Activated T-helper 17 cell treated with anti-CD3 and anti-CD28 coated beads, Interleukin-2, amount 50 U/mL, for 72 hours (primary cell): ENCODE measurements at regions not wholly inside any gene's neighbourhood (a gene's known extent, or its start where the extent isn't known, plus 50 kb on each side); places are given as distances from the start of the nearest gene placed in this dataset.

Source experiments
- ATAC-seq: fragments of 150-1000 bp; cut with Tn5 transposase; replicated peaks from 2 replicates; pipeline ENCODE4 v1.10.0; 2021; ENCODE audit warnings: mild to moderate bottlenecking, moderate library complexity
- H3K27ac Mint-ChIP-seq: one replicate; pipeline ENCODE4 v1.8.0; 2022; ENCODE audit warnings: mixed read lengths
- H3K27me3 Mint-ChIP-seq: one replicate; pipeline ENCODE4 v1.8.0; 2022; ENCODE audit warnings: mixed read lengths
- H3K36me3 Mint-ChIP-seq: one replicate; pipeline ENCODE4 v1.8.0; 2022; ENCODE audit warnings: low read depth, mild to moderate bottlenecking, mixed read lengths
- H3K4me1 Mint-ChIP-seq: one replicate; pipeline ENCODE4 v1.8.0; 2022; ENCODE audit warnings: mixed read lengths
- H3K4me3 Mint-ChIP-seq: one replicate; pipeline ENCODE4 v1.8.0; 2022; ENCODE audit warnings: mild to moderate bottlenecking, mixed read lengths
- H3K9me3 Mint-ChIP-seq: one replicate; pipeline ENCODE4 v1.8.0; 2022; ENCODE audit warnings: mixed read lengths

GRCh38 chr4:15362541-15362940 is 65.3 kb upstream of the C1QTNF7 start:
- H3K4me3 Mint-ChIP-seq, result no peak overlapping the region
- no peak overlapping the region for H3K27ac Mint-ChIP-seq
- H3K36me3 Mint-ChIP-seq, result no peaks in the 10 kb centered on the region
- no peaks in the 10 kb centered on the region for H3K4me1 Mint-ChIP-seq
- H3K27me3 Mint-ChIP-seq, result no peaks in the 10 kb centered on the region
- no peaks in the 10 kb centered on the region for H3K9me3 Mint-ChIP-seq
- no peak for ATAC-seq

- ATAC-seq, result no peak
- Mint-ChIP-seq H3K9me3 (no peaks in the 10 kb centered on the region), H3K27me3 (no peaks in the 10 kb centered on the region), H3K36me3 (no peaks in the 10 kb centered on the region), H3K4me1 (no peaks in the 10 kb centered on the region), H3K4me3 (no peak overlapping the region), H3K27ac (no peak overlapping the region)
These were observed 63.6 kb upstream of the C1QTNF7 start for GRCh38 chr4:15364183-15364582.

GRCh38 chr4:15365641-15366040 is 62.2 kb upstream of the C1QTNF7 start:
- Mint-ChIP-seq H3K27me3 (no peaks in the 10 kb centered on the region), H3K36me3 (no peaks in the 10 kb centered on the region), H3K27ac (no peak overlapping the region), H3K9me3 (no peaks in the 10 kb centered on the region), H3K4me1 (no peaks in the 10 kb centered on the region), H3K4me3 (no peak overlapping the region)
- no peak for ATAC-seq

GRCh38 chr4:15366721-15367120 is 61.1 kb upstream of the C1QTNF7 start:
- Mint-ChIP-seq H3K4me3 (no peak overlapping the region), H3K9me3 (no peaks in the 10 kb centered on the region), H3K36me3 (no peaks in the 10 kb centered on the region), H3K27me3 (no peaks in the 10 kb centered on the region), H3K4me1 (no peaks in the 10 kb centered on the region), H3K27ac (no peak overlapping the region)
- no peak for ATAC-seq

GRCh38 chr4:15368856-15369255 is 59.0 kb upstream of the C1QTNF7 start:
- no peak overlapping the region for H3K4me3 Mint-ChIP-seq
- no peaks in the 10 kb centered on the region for H3K9me3 Mint-ChIP-seq
- no peaks in the 10 kb centered on the region for H3K27me3 Mint-ChIP-seq
- no peaks in the 10 kb centered on the region for H3K4me1 Mint-ChIP-seq
- peak; percentile 62 for ATAC-seq
- H3K27ac Mint-ChIP-seq, result no peak overlapping the region
- no peaks in the 10 kb centered on the region for H3K36me3 Mint-ChIP-seq

- Mint-ChIP-seq H3K4me3 (no peak overlapping the region), H3K9me3 (no peaks in the 10 kb centered on the region), H3K4me1 (no peaks in the 10 kb centered on the region), H3K27me3 (no peaks in the 10 kb centered on the region), H3K27ac (no peak overlapping the region), H3K36me3 (no peaks in the 10 kb centered on the region)
- no peak for ATAC-seq
These were observed 57.5 kb upstream of the C1QTNF7 start for GRCh38 chr4:15370296-15370695.

GRCh38 chr4:15373363-15373762 is 54.5 kb upstream of the C1QTNF7 start:
- Mint-ChIP-seq H3K4me3 (no peak overlapping the region), H3K36me3 (no peaks in the 10 kb centered on the region), H3K27ac (no peak overlapping the region), H3K9me3 (no peaks in the 10 kb centered on the region), H3K4me1 (peaks cover 4% of the 10 kb centered on the region), H3K27me3 (no peaks in the 10 kb centered on the region)
- ATAC-seq, result peak; percentile 70

GRCh38 chr4:15374656-15375055 is 53.2 kb upstream of the C1QTNF7 start:
- H3K27me3 Mint-ChIP-seq, result no peaks in the 10 kb centered on the region
- H3K36me3 Mint-ChIP-seq, result no peaks in the 10 kb centered on the region
- no peak overlapping the region for H3K27ac Mint-ChIP-seq
- no peak overlapping the region for H3K4me3 Mint-ChIP-seq
- ATAC-seq, result no peak
- peaks cover 4% of the 10 kb centered on the region for H3K4me1 Mint-ChIP-seq
- no peaks in the 10 kb centered on the region for H3K9me3 Mint-ChIP-seq

GRCh38 chr4:15375667-15376066 is 52.2 kb upstream of the C1QTNF7 start:
- no peak overlapping the region for H3K4me3 Mint-ChIP-seq
- H3K9me3 Mint-ChIP-seq, result no peaks in the 10 kb centered on the region
- H3K27me3 Mint-ChIP-seq, result no peaks in the 10 kb centered on the region
- H3K27ac Mint-ChIP-seq, result no peak overlapping the region
- peaks cover 4% of the 10 kb centered on the region for H3K4me1 Mint-ChIP-seq
- peak; percentile 70 for ATAC-seq
- H3K36me3 Mint-ChIP-seq, result no peaks in the 10 kb centered on the region

- no peaks in the 10 kb centered on the region for H3K9me3 Mint-ChIP-seq
- H3K4me1 Mint-ChIP-seq, result peaks cover 4% of the 10 kb centered on the region
- no peak overlapping the region for H3K27ac Mint-ChIP-seq
- no peak for ATAC-seq
- no peaks in the 10 kb centered on the region for H3K27me3 Mint-ChIP-seq
- H3K36me3 Mint-ChIP-seq, result no peaks in the 10 kb centered on the region
- no peak overlapping the region for H3K4me3 Mint-ChIP-seq
These were observed 51.7 kb upstream of the C1QTNF7 start for GRCh38 chr4:15376145-15376544.

- H3K9me3 Mint-ChIP-seq, result no peaks in the 10 kb centered on the region
- peaks cover 4% of the 10 kb centered on the region for H3K4me1 Mint-ChIP-seq
- H3K4me3 Mint-ChIP-seq, result no peak overlapping the region
- H3K36me3 Mint-ChIP-seq, result no peaks in the 10 kb centered on the region
- no peak overlapping the region for H3K27ac Mint-ChIP-seq
- no peak for ATAC-seq
- H3K27me3 Mint-ChIP-seq, result no peaks in the 10 kb centered on the region
These were observed 51.2 kb upstream of the C1QTNF7 start for GRCh38 chr4:15376594-15376993.
